CD4-positive, alpha-beta T cell treated with Interleukin-6 at 100 ng/mL for 8 hours (primary cell): ENCODE measurements at regions not wholly inside any gene's neighbourhood (a gene's known extent, or its start where the extent isn't known, plus 50 kb on each side); places are given as distances from the start of the nearest gene placed in this dataset.
"Not testable (repeated sequence)": the region's sequence is repeated elsewhere in the genome, so short reads cannot be mapped to it uniquely, and the experiment has no call there.

Source experiments
- DNase-seq: peaks from one replicate; pipeline ENCODE4 v3.0.0-alpha.2; 2020; ENCODE audit warnings: mixed read lengths, low spot score

- peak; percentile 19 for DNase-seq
Observed at GRCh38 chr10:30697221-30697620, 67.7 kb upstream of the LYZL2 start.

- not testable (repeated sequence) for DNase-seq
Observed at GRCh38 chr10:30696416-30697185, 67.0 kb upstream of the LYZL2 start.

DNA sequence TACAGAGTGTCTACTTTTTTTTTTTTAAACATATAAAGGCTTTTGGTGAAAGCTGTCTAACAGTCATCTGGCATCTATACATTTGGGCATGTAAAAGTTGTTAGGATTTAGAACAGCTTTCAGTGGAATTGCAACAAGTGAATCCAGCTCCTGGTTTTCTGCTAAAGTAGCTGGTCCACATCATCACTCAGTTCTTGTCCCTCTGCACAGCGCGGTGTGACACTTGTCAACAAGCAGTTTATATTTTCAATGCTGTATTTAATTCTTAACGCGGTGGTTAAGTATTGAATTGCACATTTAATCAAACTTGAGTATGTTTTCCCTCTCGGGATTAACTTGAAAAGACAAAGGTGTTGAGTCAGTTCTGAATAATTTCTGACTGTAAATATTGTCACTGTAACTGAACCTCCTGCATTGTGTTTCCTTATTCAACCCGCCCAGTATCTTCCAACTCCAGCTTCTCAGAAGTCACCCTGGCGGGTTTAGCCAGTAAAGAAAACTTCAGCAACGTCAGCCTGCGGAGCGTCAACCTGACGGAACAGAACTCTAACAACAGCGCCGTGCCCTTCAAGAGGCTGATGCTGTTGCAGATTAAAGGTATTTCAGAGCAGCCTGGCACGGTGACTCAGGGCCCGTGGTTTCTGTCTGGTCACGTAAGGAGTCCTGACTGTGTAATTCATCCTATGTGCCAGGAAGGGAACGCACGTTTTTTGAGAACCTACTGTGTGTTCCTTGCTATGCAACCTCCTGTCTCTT is 66.1 kb upstream of the LYZL2 start:
- peak; percentile 70 for DNase-seq

GRCh38 chr10:30694518-30695228 is 65.1 kb upstream of the LYZL2 start:
- DNase-seq: no peak

- DNase-seq: no peak
Observed at GRCh38 chr10:30691639-30692015, 62.1 kb upstream of the LYZL2 start.

DNA sequence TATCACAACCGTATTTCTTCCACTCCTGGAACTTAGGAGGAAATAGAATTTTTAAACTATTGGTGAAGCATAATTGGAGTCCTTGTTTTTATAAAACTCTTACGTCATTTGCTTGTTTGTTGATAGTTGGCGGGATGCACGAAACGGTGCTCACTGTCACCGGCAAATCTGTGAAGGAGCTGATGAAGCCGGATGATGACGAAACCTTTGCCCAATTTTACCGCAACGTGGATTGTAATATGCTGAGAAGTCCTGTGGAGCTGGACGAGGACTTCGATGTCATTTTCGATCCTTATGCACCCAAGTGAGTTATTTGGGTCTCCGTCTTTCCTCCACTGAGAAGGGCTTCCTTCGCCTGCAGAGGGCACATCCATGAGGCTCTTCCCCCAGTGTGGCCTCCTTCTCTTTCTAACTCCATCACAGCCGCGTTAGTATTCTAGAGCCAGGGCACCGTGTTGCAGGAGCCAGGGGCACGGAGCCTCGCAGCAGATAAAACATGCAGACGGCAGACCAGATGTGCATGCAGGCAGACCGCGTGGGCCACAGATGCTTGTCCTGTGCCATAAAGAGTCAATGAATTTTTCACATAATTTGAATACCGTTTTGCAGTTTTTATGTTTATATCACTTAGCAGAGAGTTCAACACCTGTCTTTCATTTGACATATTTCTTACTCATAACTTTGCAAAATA is 61.5 kb upstream of the LYZL2 start:
- not testable (repeated sequence) for DNase-seq

DNA sequence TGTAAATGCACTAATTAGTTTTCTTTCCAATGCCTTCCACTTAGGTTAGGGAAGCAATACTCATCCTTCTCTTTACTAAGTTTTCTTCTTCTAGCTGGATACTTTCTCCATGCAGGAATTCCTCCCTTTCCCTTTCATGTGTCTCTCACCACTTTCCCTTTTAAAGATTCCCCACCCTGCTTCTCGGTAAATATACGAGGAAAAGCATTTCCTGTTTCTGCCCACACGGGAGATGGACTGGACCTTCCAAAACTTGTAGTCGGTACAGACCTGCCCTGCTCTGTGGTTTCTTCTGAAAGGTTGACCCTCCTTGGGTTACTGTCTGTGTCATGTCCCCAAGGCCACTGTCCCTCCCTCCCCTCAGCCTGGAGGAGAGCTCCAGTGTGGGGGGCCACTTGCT is 58.9 kb upstream of the LYZL2 start:
- no peak for DNase-seq

- peak; percentile 71 for DNase-seq
Observed at GRCh38 chr10:30687698-30688213, 58.2 kb upstream of the LYZL2 start.

GRCh38 chr10:30686708-30687107 is 57.2 kb upstream of the LYZL2 start:
- no peak for DNase-seq

- DNase-seq: no peak
Observed at GRCh38 chr10:30683496-30683895, 53.9 kb upstream of the LYZL2 start.

- peak; percentile 56 for DNase-seq
Observed at GRCh38 chr10:30682377-30683199, 53.0 kb upstream of the LYZL2 start.

GRCh38 chr10:30680908-30681307 is 51.4 kb upstream of the LYZL2 start:
- DNase-seq: no peak
